SU-DHL-6 (cell line): ENCODE measurements at regions not wholly inside any gene's neighbourhood (a gene's known extent, or its start where the extent isn't known, plus 50 kb on each side); places are given as distances from the start of the nearest gene placed in this dataset.

Experiments used
- H2AFZ ChIP-seq: fragments of 200-600 bp; sonication (generic); 2 replicates; pipeline ENCODE4 v1.6.1; 2014; ENCODE audit warnings: low read depth, mild to moderate bottlenecking, moderate library complexity, mixed read lengths, antibody characterized with exemption, low read length; ENCODE audit not compliant: severe bottlenecking
- H3F3A ChIP-seq: fragments of 200-600 bp; shearing (Covaris generic); 2 replicates; pipeline ENCODE4 v1.6.0; 2016; ENCODE audit warnings: antibody characterized with exemption, mild to moderate bottlenecking; ENCODE audit not compliant: insufficient read depth
- H3K27ac ChIP-seq: fragments of 200-600 bp; sonication (generic); 2 replicates; pipeline ENCODE4 v1.5.1; 2016; ENCODE audit warnings: low read depth, mild to moderate bottlenecking, low read length, moderate library complexity, mixed read lengths
- H3K27me3 ChIP-seq: fragments of 200-600 bp; sonication (generic), shearing (Covaris generic); 2 replicates; pipeline ENCODE4 v1.6.0; 2014; ENCODE audit warnings: mild to moderate bottlenecking, low read length
- H3K36me3 ChIP-seq: fragments of 200-600 bp; sonication (generic); 2 replicates; pipeline ENCODE4 v1.6.1; 2014; ENCODE audit warnings: mild to moderate bottlenecking, low read length, mixed read lengths
- H3K4me2 ChIP-seq: fragments of 300-600, 200-600 bp; shearing (Covaris generic), sonication (generic); 2 replicates; pipeline ENCODE4 v1.6.0; 2014; ENCODE audit warnings: low read length, low read depth, mild to moderate bottlenecking; ENCODE audit not compliant: poor library complexity, severe bottlenecking
- H3K4me3 ChIP-seq: fragments of 200-600 bp; sonication (generic); 2 replicates; pipeline ENCODE4 v1.5.1; 2014; ENCODE audit warnings: antibody characterized with exemption, low read length, mild to moderate bottlenecking, mixed read lengths; ENCODE audit not compliant: insufficient read depth, poor library complexity, severe bottlenecking
- H3K79me2 ChIP-seq: fragments of 200-600 bp; sonication (generic); 2 replicates; pipeline ENCODE4 v1.6.1; 2014; ENCODE audit warnings: mild to moderate bottlenecking, low read length, moderate library complexity; ENCODE audit not compliant: insufficient read depth
- H3K9ac ChIP-seq: fragments of 200-600 bp; sonication (generic); 2 replicates; pipeline ENCODE4 v1.7.0; 2014; ENCODE audit warnings: mild to moderate bottlenecking, low read length
- H3K9me2 ChIP-seq: fragments of 200-600 bp; sonication (generic); replicated peaks from 2 replicates; pipeline ENCODE4 v1.6.1; 2014; ENCODE audit warnings: low read length; ENCODE audit not compliant: insufficient read depth
- H3K9me3 ChIP-seq: fragments of 200-600 bp; sonication (generic); 2 replicates; pipeline ENCODE4 v1.6.1; 2014; ENCODE audit warnings: low read length, mixed read lengths; ENCODE audit not compliant: insufficient read depth
- H4K20me1 ChIP-seq: fragments of 200-600 bp; sonication (generic); 2 replicates; pipeline ENCODE4 v1.6.1; 2014; ENCODE audit warnings: low read depth, mild to moderate bottlenecking, antibody characterized with exemption, low read length, moderate library complexity, mixed read lengths
- EZH2phosphoT487 ChIP-seq: fragments of 200-600 bp; sonication (generic), shearing (Covaris generic); conservative IDR thresholded peaks from 2 replicates; pipeline ENCODE4 v1.6.1; 2018; ENCODE audit warnings: mild to moderate bottlenecking, antibody characterized with exemption, low read length, moderate library complexity, mixed read lengths
- TF ChIP-seq, protein P1 (sequence below): fragments of 200-600 bp; sonication (generic); IDR thresholded peaks from one replicate; pipeline ENCODE4 v1.5.1; 2017; ENCODE audit warnings: antibody characterized with exemption, mild to moderate bottlenecking, low read length, moderate library complexity; ENCODE audit not compliant: insufficient read depth, poor library complexity, severe bottlenecking

DNA sequence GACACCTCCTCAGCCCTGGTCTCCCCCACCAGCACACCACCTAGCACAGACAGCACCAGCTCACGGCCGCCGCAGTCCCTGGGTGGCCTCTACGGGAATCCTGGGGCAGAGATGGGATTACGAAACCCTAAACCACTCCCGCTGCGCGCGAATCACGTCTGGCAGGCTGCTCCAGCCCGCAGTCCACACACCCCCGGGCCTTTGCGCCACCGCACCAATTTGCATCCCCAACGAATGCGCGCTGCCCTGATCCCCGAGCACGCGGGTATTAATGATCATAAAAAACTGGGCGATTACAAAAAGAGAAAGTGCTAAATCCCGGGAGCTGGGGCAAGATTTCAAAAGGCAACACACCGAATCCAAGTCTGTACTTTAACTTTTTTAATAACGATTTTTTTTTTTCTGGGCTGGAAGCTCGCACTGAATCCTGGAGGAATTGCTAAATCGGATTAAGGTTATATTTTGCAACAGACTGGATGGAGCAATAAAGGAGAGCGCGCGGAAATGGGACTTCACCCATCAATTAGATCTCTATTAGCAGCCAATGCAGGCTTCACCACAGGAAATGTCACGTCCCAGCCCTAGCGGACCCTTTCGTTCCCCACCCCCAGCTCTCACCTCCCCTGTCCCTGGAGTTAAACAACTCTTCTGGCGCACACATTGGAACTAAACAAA lies 69.8 kb upstream of the TMEM33 start:
- Histone ChIP-seq H3K9me2 (no peaks in the 10 kb centered on the region), H3F3A (no peaks in the 10 kb centered on the region), H3K4me2 (no peak overlapping the region), H3K36me3 (no peaks in the 10 kb centered on the region), H3K9me3 (no peaks in the 10 kb centered on the region), H3K27ac (no peak overlapping the region), H4K20me1 (no peaks in the 10 kb centered on the region), H3K9ac (no peak overlapping the region), H3K79me2 (no peaks in the 10 kb centered on the region), H2AFZ (no peak overlapping the region), H3K27me3 (no peaks in the 10 kb centered on the region), H3K4me3 (no peak overlapping the region)
- no peak for TF ChIP-seq EZH2phosphoT487
- TF ChIP-seq, protein P1, sequence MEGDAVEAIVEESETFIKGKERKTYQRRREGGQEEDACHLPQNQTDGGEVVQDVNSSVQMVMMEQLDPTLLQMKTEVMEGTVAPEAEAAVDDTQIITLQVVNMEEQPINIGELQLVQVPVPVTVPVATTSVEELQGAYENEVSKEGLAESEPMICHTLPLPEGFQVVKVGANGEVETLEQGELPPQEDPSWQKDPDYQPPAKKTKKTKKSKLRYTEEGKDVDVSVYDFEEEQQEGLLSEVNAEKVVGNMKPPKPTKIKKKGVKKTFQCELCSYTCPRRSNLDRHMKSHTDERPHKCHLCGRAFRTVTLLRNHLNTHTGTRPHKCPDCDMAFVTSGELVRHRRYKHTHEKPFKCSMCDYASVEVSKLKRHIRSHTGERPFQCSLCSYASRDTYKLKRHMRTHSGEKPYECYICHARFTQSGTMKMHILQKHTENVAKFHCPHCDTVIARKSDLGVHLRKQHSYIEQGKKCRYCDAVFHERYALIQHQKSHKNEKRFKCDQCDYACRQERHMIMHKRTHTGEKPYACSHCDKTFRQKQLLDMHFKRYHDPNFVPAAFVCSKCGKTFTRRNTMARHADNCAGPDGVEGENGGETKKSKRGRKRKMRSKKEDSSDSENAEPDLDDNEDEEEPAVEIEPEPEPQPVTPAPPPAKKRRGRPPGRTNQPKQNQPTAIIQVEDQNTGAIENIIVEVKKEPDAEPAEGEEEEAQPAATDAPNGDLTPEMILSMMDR = no peak

GRCh38 chr4:41859087-41859486 lies 76.1 kb upstream of the TMEM33 start:
- Histone ChIP-seq H3F3A (no peaks in the 10 kb centered on the region), H3K4me3 (no peak overlapping the region), H3K27ac (no peak overlapping the region), H3K9me3 (no peaks in the 10 kb centered on the region), H3K36me3 (no peaks in the 10 kb centered on the region), H3K9ac (no peak overlapping the region), H2AFZ (no peak overlapping the region), H3K79me2 (no peaks in the 10 kb centered on the region), H3K27me3 (no peaks in the 10 kb centered on the region), H4K20me1 (no peaks in the 10 kb centered on the region), H3K4me2 (no peak overlapping the region), H3K9me2 (no peaks in the 10 kb centered on the region)
- TF ChIP-seq, protein P1 = no peak
- no peak for TF ChIP-seq EZH2phosphoT487

GRCh38 chr4:41857226-41857641 lies 78.0 kb upstream of the TMEM33 start:
- no peaks in the 10 kb centered on the region for H3F3A ChIP-seq
- no peak overlapping the region for H2AFZ ChIP-seq
- no peaks in the 10 kb centered on the region for H3K9me3 ChIP-seq
- H3K9me2 ChIP-seq = no peaks in the 10 kb centered on the region
- H3K27me3 ChIP-seq = no peaks in the 10 kb centered on the region
- no peaks in the 10 kb centered on the region for H3K79me2 ChIP-seq
- no peaks in the 10 kb centered on the region for H4K20me1 ChIP-seq
- H3K27ac ChIP-seq = no peak overlapping the region
- H3K9ac ChIP-seq = no peak overlapping the region
- H3K4me2 ChIP-seq = no peak overlapping the region
- H3K4me3 ChIP-seq = no peak overlapping the region
- TF ChIP-seq, protein P1 = no peak
- no peak for TF ChIP-seq EZH2phosphoT487
- no peaks in the 10 kb centered on the region for H3K36me3 ChIP-seq
